ENCODE measurements at regions not wholly inside any gene's neighbourhood (a gene's known extent, or its start where the extent isn't known, plus 50 kb on each side); places are given as distances from the start of the nearest gene placed in this dataset.

GRCh38 chr5:67475489-67475888 lies 278.9 kb upstream of the CD180 start:
- WGBS, 2 donors, result 90 to 93% methylated on average over 6 of the region's 6 CpGs
- Histone ChIP-seq H3K9me3 (no peaks in the 10 kb centered on the region), H3K4me1 (peaks cover 0 to 6% (median 0%) of the 10 kb centered on the region in 4 donors), H3K4me3 (no peak overlapping the region), H3K27me3 (no peaks in the 10 kb centered on the region), H3K36me3 (no peaks in the 10 kb centered on the region), H3K27ac (no peak overlapping the region)
- TF ChIP-seq POLR2A (IDR thresholded peaks at IDR 0.05), result no peak
- TF ChIP-seq EP300 (IDR thresholded peaks at IDR 0.05), result no peak
- TF ChIP-seq CTCF (IDR thresholded peaks at IDR 0.05), result no peak
- no peak for DNase-seq (ENCODE audit: low spot score in 2 of 2)

GRCh38 chr5:67474597-67475238 lies 278.1 kb upstream of the CD180 start:
- no peaks in the 10 kb centered on the region for H3K36me3 ChIP-seq
- TF ChIP-seq EP300 (IDR thresholded peaks at IDR 0.05) (no peak), POLR2A (IDR thresholded peaks at IDR 0.05) (no peak), CTCF (IDR thresholded peaks at IDR 0.05) (no peak)

GRCh38 chr5:67467110-67467509 lies 270.5 kb upstream of the CD180 start:
- Histone ChIP-seq H3K36me3 (no peaks in the 10 kb centered on the region), H3K9me3 (peaks cover 0 to 4% (median 0%) of the 10 kb centered on the region in 4 donors), H3K27me3 (no peaks in the 10 kb centered on the region), H3K27ac (no peak overlapping the region), H3K4me3 (no peak overlapping the region), H3K4me1 (no peaks in the 10 kb centered on the region)
- no peak for DNase-seq (ENCODE audit: low spot score in 2 of 2)
- 82 to 87% methylated on average over 1 of the region's 1 CpG for WGBS, 2 donors
- TF ChIP-seq CTCF (IDR thresholded peaks at IDR 0.05) (no peak), EP300 (IDR thresholded peaks at IDR 0.05) (no peak), POLR2A (IDR thresholded peaks at IDR 0.05) (no peak)

More at GRCh38 chr5:67474597-67475238, 278.1 kb upstream of the CD180 start:
- H3K27ac ChIP-seq, result no peak overlapping the region
- H3K4me3 ChIP-seq, result no peak overlapping the region
- WGBS, 2 donors, result 82 to 86% methylated on average over 8 of the region's 8 CpGs
- H3K27me3 ChIP-seq, result no peaks in the 10 kb centered on the region
- no peaks in the 10 kb centered on the region for H3K9me3 ChIP-seq
- peaks cover 0 to 6% (median 0%) of the 10 kb centered on the region in 4 donors for H3K4me1 ChIP-seq
- no peak for DNase-seq (ENCODE audit: low spot score in 2 of 2)

- Histone ChIP-seq H3K4me3 (no peak overlapping the region), H3K27me3 (no peaks in the 10 kb centered on the region), H3K4me1 (no peaks in the 10 kb centered on the region), H3K27ac (no peak overlapping the region), H3K9me3 (peaks cover 0 to 4% (median 0%) of the 10 kb centered on the region in 4 donors), H3K36me3 (no peaks in the 10 kb centered on the region)
- no peak for DNase-seq (ENCODE audit: low spot score in 2 of 2)
- TF ChIP-seq POLR2A (IDR thresholded peaks at IDR 0.05) (no peak), CTCF (IDR thresholded peaks at IDR 0.05) (no peak)
Observed at GRCh38 chr5:67465537-67466207, 269.1 kb upstream of the CD180 start.

- no peak overlapping the region for H3K4me3 ChIP-seq
Observed at GRCh38 chr5:67462147-67462546, 265.5 kb upstream of the CD180 start.

More at GRCh38 chr5:67462147-67462546, 265.5 kb upstream of the CD180 start:
- no peaks in the 10 kb centered on the region for H3K36me3 ChIP-seq
- DNase-seq (ENCODE audit: low spot score in 2 of 2), result no peak
- WGBS, 2 donors, result 63 to 71% methylated on average over 1 of the region's 1 CpG
- no peak for TF ChIP-seq POLR2A (IDR thresholded peaks at IDR 0.05)
- no peak for TF ChIP-seq CTCF (IDR thresholded peaks at IDR 0.05)
- TF ChIP-seq EP300 (IDR thresholded peaks at IDR 0.05), result no peak
- no peaks in the 10 kb centered on the region for H3K27me3 ChIP-seq
- no peaks in the 10 kb centered on the region for H3K4me1 ChIP-seq
- H3K9me3 ChIP-seq, result no peaks in the 10 kb centered on the region
- H3K27ac ChIP-seq, result no peak overlapping the region

Measured in tibial nerve (tissue), 4 donors.